Natural killer cell (primary cell): ENCODE measurements at regions not wholly inside any gene's neighbourhood (a gene's known extent, or its start where the extent isn't known, plus 50 kb on each side); places are given as distances from the start of the nearest gene placed in this dataset.

Source experiments
- ATAC-seq, 3 donors: fragments of 150-1000 bp in 2 of 3; fragments of 200-7000 bp in 1 of 3; cut with Tn5 transposase; 1 replicate in 1 of 3; 2 replicates in 2 of 3; pipeline ENCODE4 v1.10.0; 2021; ENCODE audit warnings: mild to moderate bottlenecking in 2 of 3, moderate library complexity in 2 of 3
- DNase-seq, 2 donors: peaks; one replicate each; pipeline versions ENCODE4 v3.0.0 to v3.0.0-alpha.2; 2013 to 2021; ENCODE audit warnings: mixed read lengths in 1 of 2
- H3K27ac ChIP-seq: one replicate; pipeline ENCODE4 v1.5.1; 2013; ENCODE audit warnings: mild to moderate bottlenecking, low read length
- H3K27me3 ChIP-seq: one replicate; pipeline ENCODE4 v1.6.1; 2013; ENCODE audit warnings: low read length; ENCODE audit not compliant: control insufficient read depth, insufficient read depth
- H3K36me3 ChIP-seq: one replicate; pipeline ENCODE4 v1.6.1; 2013; ENCODE audit warnings: low read length; ENCODE audit not compliant: control insufficient read depth, insufficient read depth
- H3K4me1 ChIP-seq: one replicate; pipeline ENCODE4 v1.6.1; 2013; ENCODE audit warnings: low read length; ENCODE audit not compliant: control insufficient read depth, insufficient read depth
- H3K4me3 ChIP-seq: one replicate; pipeline ENCODE4 v1.5.1; 2013; ENCODE audit warnings: low read length
- H3K9me3 ChIP-seq: one replicate; pipeline ENCODE4 v1.6.1; 2013; ENCODE audit warnings: low read length; ENCODE audit not compliant: control insufficient read depth, insufficient read depth
- H3K27ac Mint-ChIP-seq, 2 donors: one replicate each; pipeline ENCODE4 v1.8.0; 2022; ENCODE audit warnings: mild to moderate bottlenecking in 2 of 2, mixed read lengths in 2 of 2, moderate library complexity in 1 of 2
- H3K27me3 Mint-ChIP-seq, 2 donors: one replicate each; pipeline ENCODE4 v1.8.0; 2022; ENCODE audit warnings: low read depth in 2 of 2, mixed read lengths in 2 of 2
- H3K36me3 Mint-ChIP-seq: one replicate; pipeline ENCODE4 v1.8.0; 2022; ENCODE audit warnings: mixed read lengths
- H3K4me1 Mint-ChIP-seq, 2 donors: one replicate each; pipeline ENCODE4 v1.8.0; 2022; ENCODE audit warnings: mixed read lengths in 2 of 2
- H3K4me3 Mint-ChIP-seq: one replicate; pipeline ENCODE4 v1.8.0; 2022; ENCODE audit warnings: mild to moderate bottlenecking, moderate library complexity, mixed read lengths
- H3K9me3 Mint-ChIP-seq, 2 donors: one replicate each; pipeline ENCODE4 v1.8.0; 2022; ENCODE audit warnings: mixed read lengths in 2 of 2
- WGBS: methylation state at CpG from one replicate; pipeline ENCODE4 v1.1.7; 2013; ENCODE audit warnings: missing lambda C conversion rate; ENCODE audit not compliant: insufficient coverage; 5-methylcytosine and 5-hydroxymethylcytosine counted together
- intact Hi-C: fragments of 100-400 bp; cut with micrococcal nuclease; formaldehyde crosslinking; loops from one replicate; pipeline ENCODE4 v1.14.2; 2022
- TF ChIP-seq, protein P1 (sequence below): fragments of 200-600 bp; IDR thresholded peaks from one replicate; pipeline ENCODE4 v1.8.0; 2022; ENCODE audit warnings: antibody characterized with exemption

DNA sequence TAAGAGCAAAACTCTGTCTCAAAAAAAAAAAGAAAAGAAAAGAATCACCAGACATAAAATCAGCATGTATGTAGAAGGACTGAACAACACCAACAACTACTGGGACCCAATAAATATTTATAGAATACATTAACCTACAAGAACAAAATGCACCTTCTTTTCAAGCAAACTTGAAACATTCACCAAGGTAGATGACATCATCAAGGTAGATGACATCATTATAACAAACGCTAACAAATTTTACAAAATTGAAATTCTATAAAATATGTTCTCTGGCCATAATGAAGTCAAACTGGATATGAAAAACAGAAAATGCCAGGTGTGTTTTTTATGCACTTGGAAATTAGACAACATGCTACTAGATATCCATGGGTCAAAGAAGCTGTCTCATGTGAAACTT, 220.2 kb upstream of the SNX7 start:
- Histone ChIP-seq H3K27ac (no peak overlapping the region), H3K4me3 (no peak overlapping the region), H3K27me3 (no peaks in the 10 kb centered on the region), H3K9me3 (no peaks in the 10 kb centered on the region), H3K36me3 (no peaks in the 10 kb centered on the region), H3K4me1 (no peaks in the 10 kb centered on the region)
- TF ChIP-seq, protein P1, sequence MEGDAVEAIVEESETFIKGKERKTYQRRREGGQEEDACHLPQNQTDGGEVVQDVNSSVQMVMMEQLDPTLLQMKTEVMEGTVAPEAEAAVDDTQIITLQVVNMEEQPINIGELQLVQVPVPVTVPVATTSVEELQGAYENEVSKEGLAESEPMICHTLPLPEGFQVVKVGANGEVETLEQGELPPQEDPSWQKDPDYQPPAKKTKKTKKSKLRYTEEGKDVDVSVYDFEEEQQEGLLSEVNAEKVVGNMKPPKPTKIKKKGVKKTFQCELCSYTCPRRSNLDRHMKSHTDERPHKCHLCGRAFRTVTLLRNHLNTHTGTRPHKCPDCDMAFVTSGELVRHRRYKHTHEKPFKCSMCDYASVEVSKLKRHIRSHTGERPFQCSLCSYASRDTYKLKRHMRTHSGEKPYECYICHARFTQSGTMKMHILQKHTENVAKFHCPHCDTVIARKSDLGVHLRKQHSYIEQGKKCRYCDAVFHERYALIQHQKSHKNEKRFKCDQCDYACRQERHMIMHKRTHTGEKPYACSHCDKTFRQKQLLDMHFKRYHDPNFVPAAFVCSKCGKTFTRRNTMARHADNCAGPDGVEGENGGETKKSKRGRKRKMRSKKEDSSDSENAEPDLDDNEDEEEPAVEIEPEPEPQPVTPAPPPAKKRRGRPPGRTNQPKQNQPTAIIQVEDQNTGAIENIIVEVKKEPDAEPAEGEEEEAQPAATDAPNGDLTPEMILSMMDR, result no peak
- ATAC-seq, result no peak
- no peak for DNase-seq
- intact Hi-C loops, result no loop called here
- Mint-ChIP-seq H3K36me3 (no peaks in the 10 kb centered on the region), H3K27me3 (peaks cover 2 to 10% of the 10 kb centered on the region in 2 donors), H3K4me3 (no peak overlapping the region), H3K9me3 (peaks cover 0 to 2% of the 10 kb centered on the region in 2 donors), H3K4me1 (no peaks in the 10 kb centered on the region), H3K27ac (no peak overlapping the region)
- WGBS, result no CpG with 5 or more reads among the region's 1 CpG

DNA sequence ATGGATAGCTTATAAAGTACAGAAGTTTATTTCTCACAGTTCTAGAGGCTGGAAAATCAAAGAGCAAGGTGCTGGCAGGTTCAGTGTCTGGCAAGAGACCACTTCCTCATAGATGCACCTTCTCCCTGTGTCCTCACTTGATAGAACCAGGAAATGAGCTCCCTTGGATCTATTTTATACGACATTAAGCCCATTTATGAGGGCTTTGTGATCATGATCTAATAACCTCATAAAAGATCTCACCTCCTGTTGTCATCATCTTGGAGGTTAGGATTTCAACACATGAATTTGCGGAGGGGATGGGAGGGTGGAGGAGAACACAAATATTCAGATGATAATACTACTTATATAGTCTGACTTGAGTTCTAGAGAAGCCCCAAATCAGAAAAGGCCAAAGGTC, 222.1 kb upstream of the SNX7 start:
- no peaks in the 10 kb centered on the region for H3K4me1 ChIP-seq
- DNase-seq, result no peak
- ATAC-seq, result no peak
- Mint-ChIP-seq H3K9me3 (peaks cover 0 to 2% of the 10 kb centered on the region in 2 donors), H3K27ac (no peak overlapping the region), H3K4me1 (no peaks in the 10 kb centered on the region), H3K27me3 (peaks cover 2 to 10% of the 10 kb centered on the region in 2 donors), H3K4me3 (no peak overlapping the region), H3K36me3 (no peaks in the 10 kb centered on the region)
- H3K27ac ChIP-seq, result no peak overlapping the region
- no peaks in the 10 kb centered on the region for H3K27me3 ChIP-seq
- H3K9me3 ChIP-seq, result no peaks in the 10 kb centered on the region
- WGBS, result 100% methylated on average over 1 of the region's 2 CpGs
- H3K36me3 ChIP-seq, result no peaks in the 10 kb centered on the region
- TF ChIP-seq, protein P1, result no peak
- no peak overlapping the region for H3K4me3 ChIP-seq
- intact Hi-C loops, result no loop called here

- Histone ChIP-seq H3K4me1 (no peaks in the 10 kb centered on the region), H3K27ac (no peak overlapping the region), H3K9me3 (no peaks in the 10 kb centered on the region), H3K36me3 (no peaks in the 10 kb centered on the region), H3K27me3 (no peaks in the 10 kb centered on the region), H3K4me3 (no peak overlapping the region)
- H3K27me3 Mint-ChIP-seq, result peaks cover 2 to 16% of the 10 kb centered on the region in 2 donors
- H3K27ac Mint-ChIP-seq, result no peak overlapping the region
- TF ChIP-seq, protein P1, result no peak
- ATAC-seq (no peak), DNase-seq (no peak)
- no peaks in the 10 kb centered on the region for H3K36me3 Mint-ChIP-seq
- H3K4me3 Mint-ChIP-seq, result no peak overlapping the region
- H3K9me3 Mint-ChIP-seq, result peaks cover 0 to 2% of the 10 kb centered on the region in 2 donors
- intact Hi-C loops, result no loop called here
- no peaks in the 10 kb centered on the region for H3K4me1 Mint-ChIP-seq
Observed at GRCh38 chr1:98437540-98437939, 224.0 kb upstream of the SNX7 start.

DNA sequence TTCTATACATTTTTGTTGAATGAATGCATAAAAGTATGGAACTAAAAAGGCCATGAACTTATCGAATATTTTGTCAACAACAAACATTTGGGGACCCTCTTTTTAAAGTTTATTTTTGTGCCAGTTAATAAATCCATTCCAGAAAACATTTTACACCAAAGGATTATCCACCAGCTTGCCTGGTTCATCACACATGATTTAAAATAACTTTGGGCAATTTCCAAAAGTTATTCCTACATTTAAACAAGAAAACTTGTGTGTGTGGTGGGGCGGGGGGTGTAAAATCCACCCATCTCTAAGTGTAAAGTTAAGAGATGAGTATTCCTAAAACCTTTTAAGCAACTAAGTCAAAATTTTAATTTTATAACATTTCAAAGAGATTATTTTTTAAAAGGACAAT, 224.5 kb upstream of the SNX7 start:
- WGBS, result 80% methylated on average over 1 of the region's 2 CpGs
- intact Hi-C loops, result no loop called here

More for the DNA sequence above, 224.5 kb upstream of the SNX7 start:
- TF ChIP-seq, protein P1, result no peak
- no peaks in the 10 kb centered on the region for H3K4me1 Mint-ChIP-seq
- Histone ChIP-seq H3K4me3 (no peak overlapping the region), H3K36me3 (no peaks in the 10 kb centered on the region), H3K27ac (no peak overlapping the region), H3K9me3 (no peaks in the 10 kb centered on the region), H3K27me3 (no peaks in the 10 kb centered on the region), H3K4me1 (no peaks in the 10 kb centered on the region)
- DNase-seq (no peak), ATAC-seq (no peak)
- H3K36me3 Mint-ChIP-seq, result no peaks in the 10 kb centered on the region
- H3K27me3 Mint-ChIP-seq, result peaks cover 2 to 16% of the 10 kb centered on the region in 2 donors
- peaks cover 0 to 2% of the 10 kb centered on the region in 2 donors for H3K9me3 Mint-ChIP-seq
- H3K27ac Mint-ChIP-seq, result no peak overlapping the region
- H3K4me3 Mint-ChIP-seq, result no peak overlapping the region
